DOHH2 (cell line): ENCODE measurements at regions not wholly inside any gene's neighbourhood (a gene's known extent, or its start where the extent isn't known, plus 50 kb on each side); places are given as distances from the start of the nearest gene placed in this dataset.

Source experiments
- CTCF ChIP-seq: fragments of 200-600 bp; sonication (generic); IDR thresholded peaks from one replicate; pipeline ENCODE4 v1.5.1; 2014; ENCODE audit warnings: antibody characterized with exemption, mild to moderate bottlenecking, low read depth, low read length; ENCODE audit not compliant: poor library complexity, severe bottlenecking
- EZH2phosphoT487 ChIP-seq: fragments of 200-600 bp; sonication (generic); IDR thresholded peaks from 2 replicates; pipeline ENCODE4 v1.6.1; 2017; ENCODE audit warnings: borderline replicate concordance, mild to moderate bottlenecking, antibody characterized with exemption, low read length, moderate library complexity, mixed read lengths

DNA sequence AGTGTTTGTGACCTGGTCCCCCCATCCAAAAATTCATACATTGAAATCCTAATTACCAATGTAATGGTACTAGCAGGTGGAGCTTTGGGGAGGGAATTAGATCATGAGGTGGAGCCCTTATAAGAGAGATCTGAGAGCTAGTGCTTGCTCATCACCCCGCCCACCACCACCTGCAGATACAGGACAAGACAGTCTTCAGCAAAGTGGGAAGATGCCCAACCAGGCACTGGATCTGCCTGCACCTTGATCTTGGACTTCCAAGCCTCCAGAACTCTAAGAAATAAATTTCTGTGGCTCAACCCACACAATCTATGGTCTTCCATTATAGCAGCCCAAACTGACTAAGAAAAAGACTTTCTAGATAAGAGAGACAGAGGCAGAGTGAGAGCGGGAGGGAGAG, 343.4 kb downstream of the LRRIQ3 start:
- no peak for TF ChIP-seq CTCF
- TF ChIP-seq EZH2phosphoT487 = no peak
